Nephron (organoid): ENCODE measurements at regions not wholly inside any gene's neighbourhood (a gene's known extent, or its start where the extent isn't known, plus 50 kb on each side); places are given as distances from the start of the nearest gene placed in this dataset.

Experiments
- H3K27ac Mint-ChIP-seq, 3 experiments: 2 replicates each; pipeline ENCODE4 v1.8.0; 2020; ENCODE audit warnings: mixed read lengths in 3 of 3, mild to moderate bottlenecking in 2 of 3, moderate library complexity in 1 of 3
- H3K27me3 Mint-ChIP-seq: 2 replicates; pipeline ENCODE4 v1.8.0; 2021; ENCODE audit warnings: low read depth, mild to moderate bottlenecking, moderate library complexity, mixed read lengths
- H3K36me3 Mint-ChIP-seq: 2 replicates; pipeline ENCODE4 v1.8.0; 2020; ENCODE audit warnings: low read depth, mixed read lengths
- H3K4me1 Mint-ChIP-seq: 2 replicates; pipeline ENCODE4 v1.8.0; 2020; ENCODE audit warnings: mixed read lengths
- H3K4me3 Mint-ChIP-seq, 3 experiments: 2 replicates each; pipeline ENCODE4 v1.8.0; 2020; ENCODE audit warnings: mild to moderate bottlenecking in 3 of 3, mixed read lengths in 3 of 3, moderate library complexity in 2 of 3
- H3K9me3 Mint-ChIP-seq: 2 replicates; pipeline ENCODE4 v1.8.0; 2020; ENCODE audit warnings: mixed read lengths
- CTCF ChIP-seq, 3 experiments: fragments of 200-600 bp; sonication (generic); IDR thresholded peaks; one replicate each; pipeline ENCODE4 v1.5.0; 2021; ENCODE audit warnings: antibody characterized with exemption in 3 of 3; ENCODE audit not compliant: unreplicated experiment in 3 of 3

- Mint-ChIP-seq H3K4me3 (no peak overlapping the region), H3K4me1 (no peaks in the 10 kb centered on the region), H3K27me3 (no peaks in the 10 kb centered on the region), H3K27ac (no peak overlapping the region), H3K9me3 (peaks cover 30% of the 10 kb centered on the region), H3K36me3 (peaks cover 18% of the 10 kb centered on the region)
- TF ChIP-seq CTCF (IDR thresholded peaks at IDR 0.05; ENCODE audit: unreplicated experiment in 3 of 3) = no peak
Measured at GRCh38 chr6:112920994-112921393, 573.9 kb downstream of the RFPL4B start.

GRCh38 chr6:112923940-112924587 is 576.9 kb downstream of the RFPL4B start:
- H3K4me1 Mint-ChIP-seq = peaks cover 15% of the 10 kb centered on the region

GRCh38 chr6:112925702-112926101 is 578.6 kb downstream of the RFPL4B start:
- Mint-ChIP-seq H3K27ac (no peak overlapping the region), H3K4me3 (no peak overlapping the region), H3K27me3 (no peaks in the 10 kb centered on the region), H3K36me3 (peaks cover 20% of the 10 kb centered on the region), H3K4me1 (peaks cover 25% of the 10 kb centered on the region), H3K9me3 (peaks cover 33% of the 10 kb centered on the region)
- no peak for TF ChIP-seq CTCF (IDR thresholded peaks at IDR 0.05; ENCODE audit: unreplicated experiment in 3 of 3)

More at GRCh38 chr6:112923940-112924587, 576.9 kb downstream of the RFPL4B start:
- H3K27ac Mint-ChIP-seq = no peak overlapping the region
- H3K36me3 Mint-ChIP-seq = peaks cover 22% of the 10 kb centered on the region
- TF ChIP-seq CTCF (IDR thresholded peaks at IDR 0.05; ENCODE audit: unreplicated experiment in 3 of 3) = no peak
- H3K27me3 Mint-ChIP-seq = no peaks in the 10 kb centered on the region
- H3K9me3 Mint-ChIP-seq = peaks cover 36% of the 10 kb centered on the region
- H3K4me3 Mint-ChIP-seq = no peak overlapping the region

GRCh38 chr6:112927641-112928320 is 580.7 kb downstream of the RFPL4B start:
- H3K27me3 Mint-ChIP-seq = no peaks in the 10 kb centered on the region
- no peak for TF ChIP-seq CTCF (IDR thresholded peaks at IDR 0.05; ENCODE audit: unreplicated experiment in 3 of 3)
- H3K36me3 Mint-ChIP-seq = peaks cover 6% of the 10 kb centered on the region
- H3K4me1 Mint-ChIP-seq = peaks cover 25% of the 10 kb centered on the region
- peak overlapping the region in 1 of 3 experiments; percentile 19 for H3K27ac Mint-ChIP-seq
- H3K9me3 Mint-ChIP-seq = peaks cover 17% of the 10 kb centered on the region
- no peak overlapping the region for H3K4me3 Mint-ChIP-seq

GRCh38 chr6:112929641-112930040 is 582.5 kb downstream of the RFPL4B start:
- H3K36me3 Mint-ChIP-seq = peaks cover 4% of the 10 kb centered on the region
- H3K4me1 Mint-ChIP-seq = peaks cover 25% of the 10 kb centered on the region
- no peak for TF ChIP-seq CTCF (IDR thresholded peaks at IDR 0.05; ENCODE audit: unreplicated experiment in 3 of 3)
- peaks cover 5% of the 10 kb centered on the region for H3K9me3 Mint-ChIP-seq
- no peak overlapping the region for H3K4me3 Mint-ChIP-seq
- peak overlapping the region; percentile 0 to 11 (median 8) for H3K27ac Mint-ChIP-seq
- no peaks in the 10 kb centered on the region for H3K27me3 Mint-ChIP-seq
